PC-9 (cell line): ENCODE measurements at regions not wholly inside any gene's neighbourhood (a gene's known extent, or its start where the extent isn't known, plus 50 kb on each side); places are given as distances from the start of the nearest gene placed in this dataset.

Experiments
- CTCF ChIP-seq: fragments of 200-600 bp; sonication (generic); conservative IDR thresholded peaks from 2 replicates; pipeline ENCODE4 v1.6.1; 2017; ENCODE audit warnings: mixed run types, antibody characterized with exemption, mild to moderate bottlenecking, moderate library complexity
- EZH2 ChIP-seq: fragments of 200-600 bp; sonication (generic); IDR thresholded peaks from 2 replicates; pipeline ENCODE4 v1.8.0; 2017; ENCODE audit warnings: antibody characterized with exemption, low read depth

DNA sequence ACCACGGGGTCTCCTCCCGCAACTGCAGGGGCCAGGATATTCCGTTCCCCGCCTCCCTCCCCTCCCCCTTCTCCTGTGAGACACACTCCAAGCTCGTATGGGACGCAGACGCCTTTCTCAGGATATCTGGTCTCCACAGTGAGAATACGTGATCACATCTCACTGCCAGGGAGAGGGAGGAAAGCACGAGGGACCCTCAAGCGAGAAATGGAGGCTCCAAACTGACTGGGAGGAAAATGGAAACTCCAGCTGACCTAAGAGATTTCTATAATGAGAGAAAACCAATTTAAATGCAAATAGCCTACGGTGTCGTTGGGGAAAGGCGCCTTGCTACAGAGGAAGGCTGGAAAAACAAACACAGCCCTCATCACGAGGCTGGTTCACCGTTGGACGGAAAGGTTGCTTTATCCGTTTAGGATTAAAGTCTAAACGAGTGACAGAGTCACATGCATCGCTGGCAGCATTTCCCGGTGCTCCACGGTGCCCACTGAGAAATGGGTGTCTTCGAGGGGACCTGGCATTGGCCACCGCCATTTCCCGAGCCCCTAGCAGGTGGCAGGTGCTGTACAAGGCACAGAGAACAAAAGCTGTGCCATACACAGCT lies 116.9 kb upstream of the CPEB4 start:
- no peak for TF ChIP-seq CTCF
- TF ChIP-seq EZH2 = no peak
